ENCODE measurements at regions not wholly inside any gene's neighbourhood (a gene's known extent, or its start where the extent isn't known, plus 50 kb on each side); places are given as distances from the start of the nearest gene placed in this dataset.

DNA sequence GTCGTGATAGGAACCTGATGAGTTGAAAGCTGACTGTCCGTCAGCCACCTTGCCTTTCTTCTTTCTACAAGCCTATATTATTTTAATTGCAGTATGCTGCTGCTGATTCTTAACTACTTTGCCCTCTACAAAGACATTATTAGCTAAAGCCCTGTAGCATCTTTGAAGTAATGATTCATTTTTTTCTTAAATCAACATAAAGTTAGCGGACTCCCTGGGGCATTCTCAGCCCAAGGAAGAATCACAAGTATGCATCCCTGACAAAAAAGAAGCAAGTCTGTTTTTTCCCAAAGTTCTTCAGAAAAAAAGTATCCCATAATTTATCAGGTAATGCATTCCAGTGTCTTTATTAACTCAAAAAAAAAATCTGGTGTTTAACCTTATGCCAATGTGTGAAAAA lies 69.5 kb upstream of the TAS2R1 start:
- no peak overlapping the region for H3K4me3 ChIP-seq (ENCODE audit: low read depth, low read length)
- no peak for DNase-seq (ENCODE audit: low read depth)
- TF ChIP-seq, protein P1, sequence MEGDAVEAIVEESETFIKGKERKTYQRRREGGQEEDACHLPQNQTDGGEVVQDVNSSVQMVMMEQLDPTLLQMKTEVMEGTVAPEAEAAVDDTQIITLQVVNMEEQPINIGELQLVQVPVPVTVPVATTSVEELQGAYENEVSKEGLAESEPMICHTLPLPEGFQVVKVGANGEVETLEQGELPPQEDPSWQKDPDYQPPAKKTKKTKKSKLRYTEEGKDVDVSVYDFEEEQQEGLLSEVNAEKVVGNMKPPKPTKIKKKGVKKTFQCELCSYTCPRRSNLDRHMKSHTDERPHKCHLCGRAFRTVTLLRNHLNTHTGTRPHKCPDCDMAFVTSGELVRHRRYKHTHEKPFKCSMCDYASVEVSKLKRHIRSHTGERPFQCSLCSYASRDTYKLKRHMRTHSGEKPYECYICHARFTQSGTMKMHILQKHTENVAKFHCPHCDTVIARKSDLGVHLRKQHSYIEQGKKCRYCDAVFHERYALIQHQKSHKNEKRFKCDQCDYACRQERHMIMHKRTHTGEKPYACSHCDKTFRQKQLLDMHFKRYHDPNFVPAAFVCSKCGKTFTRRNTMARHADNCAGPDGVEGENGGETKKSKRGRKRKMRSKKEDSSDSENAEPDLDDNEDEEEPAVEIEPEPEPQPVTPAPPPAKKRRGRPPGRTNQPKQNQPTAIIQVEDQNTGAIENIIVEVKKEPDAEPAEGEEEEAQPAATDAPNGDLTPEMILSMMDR (conservative IDR thresholded peaks at IDR 0.05; ENCODE audit: low read depth, low read length), result no peak

DNA sequence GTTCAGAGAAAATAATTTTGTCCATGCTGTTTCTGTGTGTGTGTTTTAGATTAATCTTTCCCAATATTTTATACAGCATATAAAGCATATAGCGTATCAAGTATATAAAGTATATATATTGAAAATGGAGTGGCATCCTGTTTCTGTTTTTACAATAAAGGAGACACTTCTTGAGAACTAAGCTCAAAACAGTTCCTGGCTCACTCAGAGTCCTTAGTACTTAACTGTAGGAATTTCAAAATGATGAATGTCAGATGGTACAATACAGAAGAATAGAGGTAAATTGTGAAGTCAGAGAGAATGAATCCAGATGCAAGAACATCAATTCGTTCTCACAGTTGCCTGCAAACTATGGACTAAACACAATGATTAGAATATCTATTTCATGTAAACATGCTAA lies 68.7 kb upstream of the TAS2R1 start:
- DNase-seq (ENCODE audit: low read depth), result no peak
- TF ChIP-seq, protein P1 (conservative IDR thresholded peaks at IDR 0.05; ENCODE audit: low read depth, low read length), result no peak
- H3K4me3 ChIP-seq (ENCODE audit: low read depth, low read length), result no peak overlapping the region

DNA sequence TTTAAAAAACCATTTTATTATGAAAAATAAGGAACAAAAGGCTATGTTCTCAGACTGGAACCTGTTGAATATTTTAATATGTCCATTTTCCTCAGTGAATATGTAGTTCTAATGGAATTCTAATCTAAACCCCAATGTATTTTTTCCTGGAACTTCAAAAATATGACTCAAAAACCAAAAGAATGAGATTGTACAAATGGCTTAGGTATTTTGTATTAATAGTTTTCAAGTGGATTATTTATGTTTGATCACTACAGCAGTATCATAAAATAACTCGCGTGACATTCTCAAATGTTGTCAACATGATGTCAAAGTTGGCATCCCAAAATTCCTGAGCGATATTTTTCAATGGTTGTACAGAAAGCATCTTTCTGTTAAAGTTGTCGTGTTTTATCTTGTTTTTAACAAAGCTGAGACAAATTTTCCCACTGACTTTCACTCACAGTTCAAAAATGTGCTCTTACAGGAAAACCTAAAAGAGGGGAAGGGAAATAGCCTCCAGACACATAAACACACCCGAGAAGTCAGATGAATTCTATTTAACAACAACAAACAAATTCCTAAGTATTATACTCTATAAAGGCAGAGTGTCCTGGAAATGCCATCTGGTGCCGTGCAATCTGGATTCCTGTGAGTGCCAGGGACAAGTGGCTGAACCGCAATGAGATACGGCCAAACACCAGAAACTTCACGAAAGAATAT lies 68.1 kb upstream of the TAS2R1 start:
- DNase-seq (ENCODE audit: low read depth), result no peak
- H3K4me3 ChIP-seq (ENCODE audit: low read depth, low read length), result no peak overlapping the region
- TF ChIP-seq, protein P1 (conservative IDR thresholded peaks at IDR 0.05; ENCODE audit: low read depth, low read length), result no peak

DNA sequence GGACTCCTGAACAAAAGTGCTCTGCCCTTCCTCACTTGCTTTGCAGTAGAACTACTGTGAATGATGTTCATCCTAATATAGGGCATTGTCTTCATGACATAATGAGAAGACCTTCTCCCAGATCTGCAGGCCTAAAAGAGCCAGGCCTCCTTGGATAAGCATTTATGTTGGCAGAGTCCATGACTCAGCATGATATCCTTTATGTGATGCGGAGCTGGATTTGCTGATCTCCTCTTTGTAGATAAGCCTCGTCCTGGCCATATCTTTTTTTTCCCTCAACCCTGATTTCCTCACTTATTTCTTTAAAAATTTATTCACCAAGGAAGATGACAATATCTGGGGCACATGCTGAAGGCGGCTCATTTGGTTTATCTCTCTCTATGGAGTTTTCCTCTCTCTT lies 62.4 kb upstream of the TAS2R1 start:
- no peak for DNase-seq (ENCODE audit: low read depth)
- H3K4me3 ChIP-seq (ENCODE audit: low read depth, low read length), result no peak overlapping the region
- TF ChIP-seq, protein P1 (conservative IDR thresholded peaks at IDR 0.05; ENCODE audit: low read depth, low read length), result no peak

DNA sequence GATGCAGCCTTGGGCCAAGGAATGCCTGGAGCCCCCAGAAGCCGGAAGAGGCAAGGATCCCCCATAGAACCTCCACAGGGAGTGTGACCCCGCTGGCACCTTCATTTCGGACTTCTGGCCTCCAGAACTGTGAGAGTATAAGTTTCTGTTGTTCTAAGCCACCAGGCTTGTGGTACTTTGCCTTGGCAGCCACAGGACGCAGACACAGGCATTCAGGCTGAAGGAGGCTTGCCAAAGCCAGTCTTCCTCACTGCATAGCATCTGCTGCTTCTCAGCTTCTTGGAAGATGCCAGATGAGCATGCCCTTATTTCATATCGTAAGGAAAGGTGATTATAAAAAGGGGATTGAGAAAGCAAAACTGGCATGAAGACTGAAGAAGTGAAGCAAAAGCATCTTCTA lies 61.1 kb upstream of the TAS2R1 start:
- H3K4me3 ChIP-seq (ENCODE audit: low read depth, low read length), result no peak overlapping the region
- DNase-seq (ENCODE audit: low read depth), result no peak
- TF ChIP-seq, protein P1 (conservative IDR thresholded peaks at IDR 0.05; ENCODE audit: low read depth, low read length), result no peak

DNA sequence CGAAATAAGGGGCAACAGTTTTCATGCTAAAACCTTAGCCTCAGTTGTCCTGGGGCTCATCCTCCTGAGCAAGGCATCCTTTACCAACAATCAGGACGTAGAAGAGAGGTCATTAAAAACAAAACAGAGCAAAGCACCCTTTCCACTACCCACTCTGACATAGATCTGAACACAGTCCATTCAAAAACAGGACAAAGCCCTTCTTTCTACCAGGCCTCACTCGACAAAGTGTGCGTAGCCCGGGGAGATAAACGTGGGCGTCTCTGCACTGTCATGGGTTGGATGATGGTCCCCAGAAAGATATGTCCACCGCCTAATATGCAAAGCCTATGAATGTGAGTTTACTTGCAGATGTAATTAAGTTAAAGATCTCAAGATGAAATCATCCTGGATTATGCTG lies 60.6 kb upstream of the TAS2R1 start:
- no peak for DNase-seq (ENCODE audit: low read depth)
- no peak overlapping the region for H3K4me3 ChIP-seq (ENCODE audit: low read depth, low read length)
- TF ChIP-seq, protein P1 (conservative IDR thresholded peaks at IDR 0.05; ENCODE audit: low read depth, low read length), result no peak

DNA sequence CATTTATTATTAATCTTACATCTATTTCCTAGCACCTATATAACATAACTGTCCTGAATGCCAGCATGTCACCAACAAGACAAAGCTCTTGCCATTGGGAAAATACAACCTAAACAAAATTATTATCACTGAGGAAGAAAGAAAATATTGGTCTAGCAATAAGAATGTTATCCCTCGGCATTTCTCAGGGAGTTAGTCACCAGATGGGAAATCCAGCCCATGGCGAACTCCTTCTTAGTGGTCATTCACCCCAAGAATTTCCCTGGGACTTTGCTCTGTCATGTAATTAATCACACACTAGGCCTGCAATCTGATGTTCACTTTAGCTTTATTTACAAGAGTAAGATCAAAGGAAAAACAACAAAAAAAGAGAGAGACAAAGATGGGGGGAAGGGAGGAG lies 56.1 kb upstream of the TAS2R1 start:
- TF ChIP-seq, protein P1 (conservative IDR thresholded peaks at IDR 0.05; ENCODE audit: low read depth, low read length), result no peak
- no peak overlapping the region for H3K4me3 ChIP-seq (ENCODE audit: low read depth, low read length)
- peak; percentile 71 for DNase-seq (ENCODE audit: low read depth)

Data from choroid plexus epithelial cell (primary cell).